Thyroid gland (tissue), 4 donors: ENCODE measurements at regions not wholly inside any gene's neighbourhood (a gene's known extent, or its start where the extent isn't known, plus 50 kb on each side); places are given as distances from the start of the nearest gene placed in this dataset.

Experiments
- POLR2A ChIP-seq, 2 donors: fragments of 450-650 bp; IDR thresholded peaks; one replicate each; pipeline ENCODE4 v1.6.1; 2017; ENCODE audit warnings: antibody characterized with exemption in 2 of 2, mild to moderate bottlenecking in 2 of 2, moderate library complexity in 1 of 2
- TF ChIP-seq, protein P1 (sequence below), 6 experiments: fragments of 200-600 bp in 3 of 6; fragments of 450-650 bp in 3 of 6; sonication (generic) in 3 of 6; IDR thresholded peaks; one replicate each; pipeline ENCODE4 v1.5.1; 2016 to 2019; ENCODE audit warnings: antibody characterized with exemption in 6 of 6, mild to moderate bottlenecking in 2 of 6, inconsistent platforms in 1 of 6, moderate library complexity in 1 of 6

DNA sequence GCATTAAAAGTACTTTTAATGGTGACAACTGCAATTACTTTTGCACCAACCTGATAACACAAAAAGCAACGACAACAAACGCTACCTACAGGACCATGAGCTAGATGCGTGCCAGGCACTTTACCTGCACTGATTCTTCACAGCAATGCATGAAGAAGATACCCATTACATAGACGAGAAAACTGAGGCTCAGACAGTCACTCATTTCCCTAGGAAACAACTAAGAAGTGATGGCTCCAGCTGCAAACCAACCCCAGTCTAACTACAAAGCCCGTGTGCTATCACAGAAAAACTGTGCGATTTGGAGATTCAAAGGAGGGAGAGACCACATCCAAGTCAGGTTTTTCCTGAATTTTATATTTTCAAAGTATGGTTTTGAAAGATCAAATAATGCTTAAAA is 80.1 kb upstream of the TP53I11 start:
- TF ChIP-seq, protein P1, sequence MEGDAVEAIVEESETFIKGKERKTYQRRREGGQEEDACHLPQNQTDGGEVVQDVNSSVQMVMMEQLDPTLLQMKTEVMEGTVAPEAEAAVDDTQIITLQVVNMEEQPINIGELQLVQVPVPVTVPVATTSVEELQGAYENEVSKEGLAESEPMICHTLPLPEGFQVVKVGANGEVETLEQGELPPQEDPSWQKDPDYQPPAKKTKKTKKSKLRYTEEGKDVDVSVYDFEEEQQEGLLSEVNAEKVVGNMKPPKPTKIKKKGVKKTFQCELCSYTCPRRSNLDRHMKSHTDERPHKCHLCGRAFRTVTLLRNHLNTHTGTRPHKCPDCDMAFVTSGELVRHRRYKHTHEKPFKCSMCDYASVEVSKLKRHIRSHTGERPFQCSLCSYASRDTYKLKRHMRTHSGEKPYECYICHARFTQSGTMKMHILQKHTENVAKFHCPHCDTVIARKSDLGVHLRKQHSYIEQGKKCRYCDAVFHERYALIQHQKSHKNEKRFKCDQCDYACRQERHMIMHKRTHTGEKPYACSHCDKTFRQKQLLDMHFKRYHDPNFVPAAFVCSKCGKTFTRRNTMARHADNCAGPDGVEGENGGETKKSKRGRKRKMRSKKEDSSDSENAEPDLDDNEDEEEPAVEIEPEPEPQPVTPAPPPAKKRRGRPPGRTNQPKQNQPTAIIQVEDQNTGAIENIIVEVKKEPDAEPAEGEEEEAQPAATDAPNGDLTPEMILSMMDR (IDR thresholded peaks at IDR 0.05), result no peak
- no peak for TF ChIP-seq POLR2A (IDR thresholded peaks at IDR 0.05)
